IgD-negative memory B cell (primary cell): ENCODE measurements at regions not wholly inside any gene's neighbourhood (a gene's known extent, or its start where the extent isn't known, plus 50 kb on each side); places are given as distances from the start of the nearest gene placed in this dataset.
"Not testable (repeated sequence)": the region's sequence is repeated elsewhere in the genome, so short reads cannot be mapped to it uniquely, and the experiment has no call there.

Experiments
- H3K27ac Mint-ChIP-seq, 3 donors: one replicate each; pipeline ENCODE4 v1.8.0; 2020 to 2022; ENCODE audit warnings: mild to moderate bottlenecking in 3 of 3, mixed read lengths in 3 of 3, moderate library complexity in 1 of 3
- H3K27me3 Mint-ChIP-seq: one replicate; pipeline ENCODE4 v1.8.0; 2021; ENCODE audit warnings: mixed read lengths
- H3K36me3 Mint-ChIP-seq: one replicate; pipeline ENCODE4 v1.8.0; 2020; ENCODE audit warnings: mild to moderate bottlenecking, mixed read lengths
- H3K4me1 Mint-ChIP-seq, 3 donors: one replicate each; pipeline ENCODE4 v1.8.0; 2020 to 2022; ENCODE audit warnings: mixed read lengths in 3 of 3, mild to moderate bottlenecking in 1 of 3
- H3K4me3 Mint-ChIP-seq, 4 donors: one replicate each; pipeline ENCODE4 v1.8.0; 2020 to 2022; ENCODE audit warnings: mild to moderate bottlenecking in 4 of 4, mixed read lengths in 4 of 4, moderate library complexity in 3 of 4
- H3K9me3 Mint-ChIP-seq, 3 donors: one replicate each; pipeline ENCODE4 v1.8.0; 2020 to 2021; ENCODE audit warnings: mixed read lengths in 3 of 3, mild to moderate bottlenecking in 1 of 3

DNA sequence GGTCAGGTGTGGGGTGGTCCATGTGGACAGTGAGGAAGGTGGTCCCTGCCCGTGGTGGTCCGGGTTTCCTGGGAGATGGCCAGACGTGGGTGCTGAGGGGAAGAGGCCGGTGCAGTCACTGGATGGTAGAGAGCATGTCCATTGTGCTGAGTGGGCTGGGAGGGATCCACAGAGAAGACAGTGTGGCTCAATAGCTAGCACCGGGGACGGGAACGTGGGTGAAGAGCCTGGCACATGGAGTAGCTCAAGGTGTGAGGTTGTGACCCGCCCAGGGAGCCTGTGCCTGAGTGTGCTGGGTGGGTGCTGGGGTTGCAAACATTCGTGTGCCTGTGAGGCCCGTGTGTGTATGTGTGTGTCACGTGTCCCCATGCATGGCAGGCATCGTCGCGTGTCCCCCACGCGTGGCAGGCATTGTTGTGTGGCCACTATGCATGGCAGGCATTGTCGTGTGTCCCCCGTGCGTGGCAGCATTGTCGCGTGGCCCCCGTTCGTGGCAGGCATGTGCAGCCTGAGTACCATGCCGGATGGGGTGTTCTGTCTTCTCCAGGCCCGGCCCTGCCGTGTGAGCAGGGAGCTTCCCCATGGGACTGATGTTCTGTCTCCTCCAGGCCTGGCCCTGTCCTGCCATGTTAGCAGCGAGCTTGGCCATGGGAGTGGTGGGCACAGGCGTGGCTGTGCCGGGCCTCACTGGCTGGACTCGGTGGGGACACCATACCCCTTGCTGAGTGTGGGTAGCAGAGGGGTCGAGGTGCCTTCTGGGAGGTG is 205.0 kb downstream of the TMEM121 start:
- H3K27ac Mint-ChIP-seq: peak overlapping the region in 2 of 3 donors; percentile 51 to 88
- H3K4me1 Mint-ChIP-seq: peaks cover 0 to 18% (median 7%) of the 10 kb centered on the region in 3 donors
- not testable (repeated sequence) for H3K36me3 Mint-ChIP-seq, H3K27me3 Mint-ChIP-seq, H3K9me3 Mint-ChIP-seq
- H3K4me3 Mint-ChIP-seq: peak overlapping the region in 1 of 4 donors; percentile 17

DNA sequence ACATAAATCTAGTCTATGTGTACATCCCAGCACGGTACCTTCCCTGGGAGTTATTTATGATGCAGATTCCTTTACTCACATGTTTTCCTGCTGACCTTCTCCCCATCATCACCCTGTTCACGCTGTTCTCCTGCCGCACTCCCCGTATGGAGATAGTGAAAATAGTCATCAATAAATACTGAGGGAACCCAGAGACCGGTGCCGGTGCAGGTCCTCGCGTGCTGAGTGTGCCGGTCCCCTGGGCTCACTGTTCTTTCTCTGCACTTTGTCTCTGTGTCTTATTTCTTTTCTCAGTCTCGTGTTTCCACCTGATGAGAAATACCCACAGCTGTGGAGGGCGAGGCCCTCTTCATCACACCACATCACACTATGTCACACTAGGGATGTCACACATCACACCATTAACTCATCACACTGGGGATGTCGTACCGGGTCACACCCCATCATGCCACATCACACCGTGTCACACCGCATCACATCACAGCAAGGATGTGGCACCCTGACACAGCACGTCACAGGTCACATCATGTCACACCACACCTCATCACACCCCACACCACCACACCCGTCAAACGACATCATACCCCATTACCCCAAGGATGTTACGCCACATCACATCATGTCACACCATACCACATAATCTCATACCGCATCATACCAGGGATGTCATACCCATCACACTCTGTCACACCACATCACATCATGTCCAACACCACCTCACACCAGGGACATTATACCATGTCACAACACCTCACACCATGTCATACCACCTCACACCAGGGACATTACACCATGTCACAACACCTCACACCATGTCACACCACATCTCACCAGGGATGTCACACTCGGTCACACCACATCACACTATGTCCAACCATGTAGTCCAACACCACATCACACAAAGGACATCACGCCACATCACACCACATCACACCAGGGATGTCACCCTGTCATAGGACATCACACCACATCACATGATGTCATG is 207.0 kb downstream of the TMEM121 start:
- Mint-ChIP-seq H3K4me3 (peak overlapping the region in 2 of 4 donors; percentile 8 to 18), H3K27me3 (no peaks in the 10 kb centered on the region), H3K27ac (peak overlapping the region; percentile 37 to 96 (median 75)), H3K9me3 (no peaks in the 10 kb centered on the region), H3K36me3 (no peaks in the 10 kb centered on the region), H3K4me1 (peaks cover 0 to 18% (median 7%) of the 10 kb centered on the region in 3 donors)

DNA sequence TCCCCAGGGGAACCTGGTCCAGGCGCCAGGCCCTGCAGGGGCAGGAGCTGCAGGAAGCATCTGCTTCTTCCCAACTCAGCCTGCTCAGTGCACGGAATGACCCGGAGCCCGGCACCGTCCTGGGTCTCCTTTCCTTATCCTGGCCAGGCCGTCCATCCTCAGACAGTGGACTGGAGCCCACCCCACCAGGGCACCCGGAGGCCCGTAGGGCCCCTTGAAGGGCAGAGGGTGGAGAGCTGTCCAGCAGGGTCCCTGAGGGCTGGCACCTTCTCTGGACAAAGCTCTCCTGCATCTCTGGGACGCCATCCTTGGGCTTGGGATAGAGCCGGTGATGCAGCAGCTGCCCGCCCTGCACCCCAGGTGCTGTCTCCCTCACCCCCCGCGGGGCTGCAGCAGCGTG is 207.9 kb downstream of the TMEM121 start:
- not testable (repeated sequence) for H3K9me3 Mint-ChIP-seq

GRCh38 chr14:105736331-105736730 is 209.9 kb downstream of the TMEM121 start:
- H3K27ac Mint-ChIP-seq, H3K36me3 Mint-ChIP-seq, H3K4me3 Mint-ChIP-seq, H3K9me3 Mint-ChIP-seq, H3K27me3 Mint-ChIP-seq, H3K4me1 Mint-ChIP-seq: not testable (repeated sequence)

More for the DNA sequence above, 207.9 kb downstream of the TMEM121 start:
- not testable (repeated sequence) for H3K27ac Mint-ChIP-seq, H3K36me3 Mint-ChIP-seq, H3K4me3 Mint-ChIP-seq, H3K27me3 Mint-ChIP-seq
- peaks cover 0 to 18% (median 7%) of the 10 kb centered on the region in 3 donors for H3K4me1 Mint-ChIP-seq

- peak overlapping the region in 2 of 3 donors; percentile 16 to 70 for H3K27ac Mint-ChIP-seq
- H3K36me3 Mint-ChIP-seq: no peaks in the 10 kb centered on the region
- no peaks in the 10 kb centered on the region for H3K27me3 Mint-ChIP-seq
- H3K9me3 Mint-ChIP-seq: no peaks in the 10 kb centered on the region
- peaks cover 0 to 14% (median 8%) of the 10 kb centered on the region in 3 donors for H3K4me1 Mint-ChIP-seq
- no peak overlapping the region for H3K4me3 Mint-ChIP-seq
These were observed 211.3 kb downstream of the TMEM121 start for GRCh38 chr14:105737504-105738246.

- Mint-ChIP-seq H3K9me3 (no peaks in the 10 kb centered on the region), H3K4me3 (no peak overlapping the region), H3K36me3 (no peaks in the 10 kb centered on the region), H3K4me1 (peaks cover 0 to 8% (median 6%) of the 10 kb centered on the region in 3 donors), H3K27ac (peak overlapping the region in 1 of 3 donors; percentile 19), H3K27me3 (no peaks in the 10 kb centered on the region)
These were observed 212.3 kb downstream of the TMEM121 start for GRCh38 chr14:105738638-105739037.

DNA sequence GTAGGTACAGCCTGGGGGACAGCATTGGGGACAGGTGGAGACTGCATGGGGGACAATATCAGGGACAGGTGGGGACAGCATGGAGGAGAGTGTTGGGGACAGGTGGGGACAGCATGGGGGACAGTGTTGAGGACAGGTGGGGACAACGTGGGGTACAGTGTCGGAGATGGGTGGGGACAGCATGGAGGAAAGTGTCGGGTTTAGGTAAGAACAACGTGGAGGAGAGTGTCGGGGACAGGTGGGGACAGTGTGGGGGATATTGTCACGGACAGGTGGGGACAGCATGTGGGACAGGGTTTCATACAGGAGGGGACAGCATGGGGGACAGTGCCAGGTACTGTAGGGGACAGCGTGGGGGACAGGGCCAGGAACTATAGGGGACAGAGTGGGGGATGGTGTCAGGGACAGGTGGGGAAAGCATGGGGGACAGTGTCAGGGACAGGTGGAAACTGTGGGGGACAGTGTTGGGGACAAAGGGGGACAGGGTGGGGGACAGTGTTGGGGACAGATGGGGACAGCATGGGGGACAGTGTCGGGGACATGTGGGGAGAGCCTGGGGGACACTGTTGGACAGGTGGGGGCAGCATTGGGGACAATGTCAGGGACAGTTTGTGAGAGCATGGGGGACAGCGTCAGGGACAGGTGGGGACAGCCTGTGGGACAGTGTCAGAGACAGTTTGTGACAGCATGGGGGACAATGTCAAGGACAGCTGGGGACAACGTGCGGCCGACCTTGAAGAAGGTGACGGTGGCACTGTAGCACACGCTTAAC is 213.1 kb downstream of the TMEM121 start:
- Mint-ChIP-seq H3K9me3 (no peaks in the 10 kb centered on the region), H3K36me3 (peaks cover 1% of the 10 kb centered on the region), H3K27me3 (no peaks in the 10 kb centered on the region), H3K4me1 (peaks cover 0 to 5% (median 4%) of the 10 kb centered on the region in 3 donors), H3K27ac (peak overlapping the region in 2 of 3 donors; percentile 19 to 48), H3K4me3 (peak overlapping the region in 1 of 4 donors; percentile 6)

DNA sequence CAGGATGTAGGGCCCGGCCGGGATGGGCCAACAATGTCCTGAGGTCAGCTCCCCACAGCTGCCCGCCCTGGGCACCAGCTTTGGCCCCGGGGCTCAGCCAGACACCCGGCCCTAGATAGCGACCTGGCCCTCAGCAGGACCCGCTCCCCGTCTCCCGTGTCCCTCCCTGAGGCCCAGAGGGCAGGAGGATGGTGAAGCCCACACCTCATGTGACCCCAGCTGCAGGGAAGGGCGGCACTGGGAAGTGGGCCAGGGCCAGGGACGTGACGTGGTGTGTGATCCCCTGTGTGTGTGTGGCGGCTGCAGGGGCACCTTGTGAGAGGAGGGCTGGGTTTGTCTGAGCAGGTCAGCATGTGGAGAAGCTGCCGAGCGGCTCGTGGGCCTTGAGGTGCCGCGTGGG is 213.9 kb downstream of the TMEM121 start:
- Mint-ChIP-seq H3K27ac (peak overlapping the region in 1 of 3 donors; percentile 74), H3K4me3 (peak overlapping the region in 1 of 4 donors; percentile 6)
- not testable (repeated sequence) for H3K9me3 Mint-ChIP-seq, H3K36me3 Mint-ChIP-seq, H3K27me3 Mint-ChIP-seq, H3K4me1 Mint-ChIP-seq

DNA sequence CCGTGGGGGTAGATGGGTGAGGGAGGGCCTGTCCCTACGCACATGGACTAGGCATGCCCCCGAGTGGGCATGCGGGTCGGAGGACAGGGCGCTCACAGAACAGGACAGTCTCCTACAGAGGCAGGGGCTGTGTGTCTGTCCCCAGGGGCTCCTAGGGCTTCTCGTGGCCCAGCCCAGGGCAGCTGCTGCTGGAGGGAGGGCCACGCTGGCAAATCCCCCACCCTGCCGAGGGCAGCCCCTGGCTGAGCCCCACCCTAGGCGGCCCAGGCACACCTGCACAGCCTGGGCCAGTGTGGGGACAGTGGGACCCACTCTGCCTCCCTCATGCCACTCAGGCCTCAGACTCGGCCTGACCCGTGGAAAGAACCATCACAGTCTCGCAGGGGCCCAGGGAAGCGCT is 214.6 kb downstream of the TMEM121 start:
- not testable (repeated sequence) for H3K27me3 Mint-ChIP-seq, H3K27ac Mint-ChIP-seq, H3K36me3 Mint-ChIP-seq, H3K4me1 Mint-ChIP-seq, H3K4me3 Mint-ChIP-seq, H3K9me3 Mint-ChIP-seq

DNA sequence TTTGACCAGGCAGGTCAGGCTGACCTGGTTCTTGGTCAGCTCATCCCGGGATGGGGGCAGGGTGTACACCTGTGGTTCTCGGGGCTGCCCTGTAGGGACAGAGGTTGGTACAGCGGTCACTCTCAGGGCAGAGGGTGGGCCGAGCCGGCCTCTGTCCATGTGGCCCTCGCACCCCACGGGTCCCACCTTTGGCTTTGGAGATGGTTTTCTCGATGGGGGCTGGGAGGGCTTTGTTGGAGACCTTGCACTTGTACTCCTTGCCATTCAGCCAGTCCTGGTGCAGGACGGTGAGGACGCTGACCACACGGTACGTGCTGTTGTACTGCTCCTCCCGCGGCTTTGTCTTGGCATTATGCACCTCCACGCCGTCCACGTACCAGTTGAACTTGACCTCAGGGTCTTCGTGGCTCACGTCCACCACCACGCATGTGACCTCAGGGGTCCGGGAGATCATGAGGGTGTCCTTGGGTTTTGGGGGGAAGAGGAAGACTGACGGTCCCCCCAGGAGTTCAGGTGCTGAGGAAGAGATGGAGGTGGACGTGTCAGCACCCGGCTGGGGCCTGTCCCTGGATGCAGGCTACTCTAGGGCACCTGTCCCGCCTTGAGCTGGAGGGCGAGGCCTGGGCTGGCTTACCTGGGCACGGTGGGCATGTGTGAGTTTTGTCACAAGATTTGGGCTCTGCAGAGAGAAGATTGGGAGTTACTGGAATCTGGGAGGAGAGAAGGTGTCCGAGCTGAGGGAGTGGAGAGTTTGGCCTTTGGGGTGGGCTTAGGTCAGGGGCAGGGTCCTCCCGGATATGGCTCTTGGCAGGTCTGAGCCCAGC is 215.5 kb downstream of the TMEM121 start:
- peak overlapping the region; percentile 62 to 87 (median 80) for H3K4me3 Mint-ChIP-seq
- not testable (repeated sequence) for H3K4me1 Mint-ChIP-seq, H3K27me3 Mint-ChIP-seq, H3K36me3 Mint-ChIP-seq, H3K9me3 Mint-ChIP-seq
- peak overlapping the region; percentile 23 to 87 (median 84) for H3K27ac Mint-ChIP-seq

DNA sequence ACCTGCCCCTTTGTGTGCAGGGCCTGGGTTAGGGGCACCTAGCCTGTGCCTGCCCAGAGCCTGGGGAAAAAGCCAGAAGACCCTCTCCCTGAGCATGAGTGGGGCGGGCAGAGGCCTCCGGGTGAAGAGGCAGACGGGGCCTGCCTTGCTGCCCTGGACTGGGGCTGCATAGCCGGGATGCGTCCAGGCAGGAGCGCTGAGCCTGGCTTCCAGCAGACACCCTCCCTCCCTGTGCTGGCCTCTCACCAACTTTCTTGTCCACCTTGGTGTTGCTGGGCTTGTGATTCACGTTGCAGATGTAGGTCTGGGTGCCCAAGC is 216.1 kb downstream of the TMEM121 start:
- Mint-ChIP-seq H3K9me3 (no peaks in the 10 kb centered on the region), H3K4me3 (peak overlapping the region; percentile 62 to 87 (median 80)), H3K36me3 (peaks cover 1% of the 10 kb centered on the region), H3K4me1 (peaks cover 0 to 5% (median 4%) of the 10 kb centered on the region in 3 donors), H3K27me3 (no peaks in the 10 kb centered on the region), H3K27ac (peak overlapping the region in 2 of 3 donors; percentile 84 to 87)

- not testable (repeated sequence) for H3K4me1 Mint-ChIP-seq, H3K27me3 Mint-ChIP-seq, H3K36me3 Mint-ChIP-seq, H3K9me3 Mint-ChIP-seq
- H3K27ac Mint-ChIP-seq: peak overlapping the region in 1 of 3 donors; percentile 84
- peak overlapping the region; percentile 43 to 87 (median 80) for H3K4me3 Mint-ChIP-seq
These were observed 216.7 kb downstream of the TMEM121 start for GRCh38 chr14:105742904-105743701.

GRCh38 chr14:105744213-105744787 is 217.9 kb downstream of the TMEM121 start:
- Mint-ChIP-seq H3K27ac (peak overlapping the region in 1 of 3 donors; percentile 42), H3K4me3 (peak overlapping the region in 3 of 4 donors; percentile 74 to 92 (median 88))
- not testable (repeated sequence) for H3K27me3 Mint-ChIP-seq, H3K36me3 Mint-ChIP-seq, H3K9me3 Mint-ChIP-seq, H3K4me1 Mint-ChIP-seq
